ENCODE measurements at regions not wholly inside any gene's neighbourhood (a gene's known extent, or its start where the extent isn't known, plus 50 kb on each side); places are given as distances from the start of the nearest gene placed in this dataset.

DNA sequence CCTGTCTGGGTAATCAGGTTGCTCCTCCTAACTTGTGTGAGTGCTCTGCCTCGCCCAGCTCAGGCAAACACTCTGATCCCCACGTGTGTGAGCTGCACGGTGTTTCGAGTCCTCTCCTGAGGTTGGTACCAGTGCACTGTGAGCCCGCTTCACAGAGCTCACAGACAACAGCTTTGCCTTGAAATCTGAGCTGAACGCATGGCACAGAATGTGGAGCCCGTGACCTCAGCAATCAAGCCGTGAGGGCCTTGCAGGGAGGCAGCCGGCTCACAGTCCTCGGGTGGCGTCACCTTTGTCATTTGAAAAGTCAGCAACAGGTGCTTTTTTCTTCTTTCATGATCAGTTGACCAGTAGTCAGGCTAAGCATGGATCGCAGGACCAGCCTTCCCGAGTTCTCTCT, 60.2 kb upstream of the ADGRA1 start:
- ChIA-PET POLR2A (no interaction called here), CTCF (no interaction called here)
- H3K27me3 ChIP-seq (ENCODE audit: control insufficient read depth in 2 of 2, insufficient read depth in 2 of 2, low read length in 2 of 2) = no peaks in the 10 kb centered on the region
- H4K20me1 ChIP-seq (replicated peaks; ENCODE audit: control insufficient read depth, extremely low read depth, insufficient read depth, low read length) = no peaks in the 10 kb centered on the region
- DNase-seq (ENCODE audit: low read depth, low spot score) = no peak
- H3K27ac ChIP-seq (ENCODE audit: insufficient read depth, low read depth, low read length) = no peak overlapping the region
- no peaks in the 10 kb centered on the region for H3K9me3 ChIP-seq (replicated peaks; ENCODE audit: control insufficient read depth, insufficient read depth, low read length)
- FAIRE-seq = no peak
- intact Hi-C loops (cut with micrococcal nuclease) = no loop called here
- H3K4me2 ChIP-seq (ENCODE audit: insufficient read depth, low read length) = no peak overlapping the region
- dilution Hi-C loops (cut with MboI; ENCODE audit: extremely low pct_ligation_motif_present, low sequenced_read_pairs) = no loop called here
- no peaks in the 10 kb centered on the region for H3K79me2 ChIP-seq (ENCODE audit: control insufficient read depth, insufficient read depth, low read length)
- H3K4me1 ChIP-seq (ENCODE audit: control insufficient read depth, extremely low read depth, insufficient read depth, low read length) = no peaks in the 10 kb centered on the region
- H3K9me1 ChIP-seq (replicated peaks; ENCODE audit: control insufficient read depth, extremely low read depth, insufficient read depth, low read length) = no peaks in the 10 kb centered on the region
- no peak overlapping the region for H2AFZ ChIP-seq (ENCODE audit: low read depth, low read length)
- no peak overlapping the region for H3K9ac ChIP-seq (replicated peaks; ENCODE audit: extremely low read depth, insufficient read depth, low read length)
- no peak overlapping the region for H3K4me3 ChIP-seq (replicated peaks in 1 of 3; ENCODE audit: insufficient read depth in 1 of 3, low read depth in 1 of 3, low read length in 3 of 3)
- no peak for TF ChIP-seq MYC (IDR thresholded peaks at IDR 0.05; ENCODE audit: low read depth, low read length)
- TF ChIP-seq POLR2A (IDR thresholded peaks at IDR 0.05; ENCODE audit: low read depth, low read length) = no peak
- no peak for TF ChIP-seq FOS (IDR thresholded peaks at IDR 0.05; ENCODE audit: borderline replicate concordance, insufficient read depth, low read length)
- TF ChIP-seq GATA2 (IDR thresholded peaks at IDR 0.05; ENCODE audit: insufficient read depth, insufficient read length, low read depth, low read length) = no peak
- no peak for TF ChIP-seq MAX (IDR thresholded peaks at IDR 0.05; ENCODE audit: insufficient read depth, insufficient read length)
- no peak for TF ChIP-seq POLR2AphosphoS5 (IDR thresholded peaks at IDR 0.05; ENCODE audit: insufficient read depth, low read depth, low read length)
- TF ChIP-seq JUN (IDR thresholded peaks at IDR 0.05; ENCODE audit: borderline replicate concordance, insufficient read depth, insufficient read length, low read depth) = no peak
- TF ChIP-seq, protein P1, sequence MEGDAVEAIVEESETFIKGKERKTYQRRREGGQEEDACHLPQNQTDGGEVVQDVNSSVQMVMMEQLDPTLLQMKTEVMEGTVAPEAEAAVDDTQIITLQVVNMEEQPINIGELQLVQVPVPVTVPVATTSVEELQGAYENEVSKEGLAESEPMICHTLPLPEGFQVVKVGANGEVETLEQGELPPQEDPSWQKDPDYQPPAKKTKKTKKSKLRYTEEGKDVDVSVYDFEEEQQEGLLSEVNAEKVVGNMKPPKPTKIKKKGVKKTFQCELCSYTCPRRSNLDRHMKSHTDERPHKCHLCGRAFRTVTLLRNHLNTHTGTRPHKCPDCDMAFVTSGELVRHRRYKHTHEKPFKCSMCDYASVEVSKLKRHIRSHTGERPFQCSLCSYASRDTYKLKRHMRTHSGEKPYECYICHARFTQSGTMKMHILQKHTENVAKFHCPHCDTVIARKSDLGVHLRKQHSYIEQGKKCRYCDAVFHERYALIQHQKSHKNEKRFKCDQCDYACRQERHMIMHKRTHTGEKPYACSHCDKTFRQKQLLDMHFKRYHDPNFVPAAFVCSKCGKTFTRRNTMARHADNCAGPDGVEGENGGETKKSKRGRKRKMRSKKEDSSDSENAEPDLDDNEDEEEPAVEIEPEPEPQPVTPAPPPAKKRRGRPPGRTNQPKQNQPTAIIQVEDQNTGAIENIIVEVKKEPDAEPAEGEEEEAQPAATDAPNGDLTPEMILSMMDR (IDR thresholded peaks at IDR 0.05; ENCODE audit: extremely low read depth in 1 of 2, insufficient read depth in 1 of 2, low read depth in 1 of 2, low read length in 2 of 2) = no peak
- no peak for TF ChIP-seq EZH2 (IDR thresholded peaks at IDR 0.05; ENCODE audit: borderline replicate concordance, low read depth, low read length, severe bottlenecking)
- H3K36me3 ChIP-seq (ENCODE audit: control insufficient read depth in 2 of 2, extremely low read depth in 1 of 2, insufficient read depth in 2 of 2, low read length in 2 of 2) = no peaks in the 10 kb centered on the region
- no TSS peak for BruUV-seq (replicated peaks)

Measured in endothelial cell of umbilical vein (primary cell).